Uterus (tissue), 3 donors: ENCODE measurements at regions not wholly inside any gene's neighbourhood (a gene's known extent, or its start where the extent isn't known, plus 50 kb on each side); places are given as distances from the start of the nearest gene placed in this dataset.

Source experiments
- DNase-seq, 2 donors: peaks; one replicate each; pipeline ENCODE4 v3.0.0-alpha.2; 2019 to 2020
- H3K27ac ChIP-seq, 2 donors: fragments of 200-600 bp; sonication (generic); 1 replicate in 1 of 2; 2 replicates in 1 of 2; pipeline ENCODE4 v1.5.1; 2016 to 2018
- H3K27me3 ChIP-seq, 2 donors: fragments of 200-600 bp; sonication (generic); one replicate each; pipeline ENCODE4 v1.5.1; 2018 to 2019; ENCODE audit warnings: control low read depth in 1 of 2
- H3K36me3 ChIP-seq, 2 donors: fragments of 200-600 bp; sonication (generic); one replicate each; pipeline ENCODE4 v1.5.1; 2019; ENCODE audit warnings: control low read depth in 1 of 2
- H3K4me1 ChIP-seq, 2 donors: fragments of 200-600 bp; sonication (generic); one replicate each; pipeline ENCODE4 v1.5.1; 2018 to 2019; ENCODE audit warnings: control low read depth in 1 of 2
- H3K4me3 ChIP-seq, 2 donors: fragments of 200-600 bp; sonication (generic); 1 replicate in 1 of 2; 2 replicates in 1 of 2; pipeline ENCODE4 v1.5.1; 2018 to 2019; ENCODE audit warnings: mild to moderate bottlenecking in 1 of 2
- H3K9me3 ChIP-seq, 2 donors: fragments of 200-600 bp; sonication (generic); one replicate each; pipeline ENCODE4 v1.5.1; 2019; ENCODE audit warnings: control low read depth in 1 of 2
- CTCF ChIP-seq, 4 experiments: fragments of 200-600 bp in 2 of 4; fragments of 450-650 bp in 2 of 4; sonication (generic) in 2 of 4; IDR thresholded peaks; one replicate each; pipeline ENCODE4 v1.5.1; 2016 to 2019; ENCODE audit warnings: antibody characterized with exemption in 4 of 4, mild to moderate bottlenecking in 2 of 4, moderate library complexity in 1 of 4
- POLR2A ChIP-seq, 2 donors: fragments of 450-650 bp; IDR thresholded peaks; one replicate each; pipeline ENCODE4 v1.6.1; 2016; ENCODE audit warnings: antibody characterized with exemption in 2 of 2, mild to moderate bottlenecking in 1 of 2, moderate library complexity in 1 of 2
- intact Hi-C: fragments of 100-400 bp; cut with DNase I; formaldehyde crosslinking; loops from one replicate; pipeline ENCODE4 v1.15.1; 2023; ENCODE audit warnings: low total_unique reads
- donor health status: DM: yes; HTN: yes; CAD: no.

GRCh38 chr21:15487196-15487550, 242.6 kb upstream of the USP25 start:
- H3K9me3 ChIP-seq = no peaks in the 10 kb centered on the region
- H3K27ac ChIP-seq = no peak overlapping the region
- intact Hi-C loops = no loop called here
- no peak for DNase-seq
- no peak for TF ChIP-seq CTCF (IDR thresholded peaks at IDR 0.05)
- TF ChIP-seq POLR2A (IDR thresholded peaks at IDR 0.05) = no peak
- no peak overlapping the region for H3K4me3 ChIP-seq
- H3K36me3 ChIP-seq = no peaks in the 10 kb centered on the region
- no peaks in the 10 kb centered on the region for H3K27me3 ChIP-seq
- no peaks in the 10 kb centered on the region for H3K4me1 ChIP-seq

- TF ChIP-seq CTCF (IDR thresholded peaks at IDR 0.05) (no peak), POLR2A (IDR thresholded peaks at IDR 0.05) (no peak)
- Histone ChIP-seq H3K9me3 (no peaks in the 10 kb centered on the region), H3K27me3 (no peaks in the 10 kb centered on the region), H3K4me3 (no peak overlapping the region), H3K36me3 (no peaks in the 10 kb centered on the region), H3K27ac (no peak overlapping the region), H3K4me1 (no peaks in the 10 kb centered on the region)
- intact Hi-C loops = no loop called here
- no peak for DNase-seq
These were observed 238.7 kb upstream of the USP25 start for GRCh38 chr21:15491100-15491499.

GRCh38 chr21:15493646-15494045, 236.1 kb upstream of the USP25 start:
- TF ChIP-seq CTCF (IDR thresholded peaks at IDR 0.05) = no peak
- TF ChIP-seq POLR2A (IDR thresholded peaks at IDR 0.05) = no peak
- Histone ChIP-seq H3K27ac (no peak overlapping the region), H3K36me3 (no peaks in the 10 kb centered on the region), H3K9me3 (no peaks in the 10 kb centered on the region), H3K4me1 (no peaks in the 10 kb centered on the region), H3K4me3 (no peak overlapping the region), H3K27me3 (no peaks in the 10 kb centered on the region)
- DNase-seq = no peak
- intact Hi-C loops = no loop called here

- no peak overlapping the region for H3K27ac ChIP-seq
- DNase-seq = no peak
- no peaks in the 10 kb centered on the region for H3K4me1 ChIP-seq
- no peaks in the 10 kb centered on the region for H3K9me3 ChIP-seq
- H3K27me3 ChIP-seq = no peaks in the 10 kb centered on the region
- no peak overlapping the region for H3K4me3 ChIP-seq
- intact Hi-C loops = no loop called here
- H3K36me3 ChIP-seq = no peaks in the 10 kb centered on the region
- TF ChIP-seq POLR2A (IDR thresholded peaks at IDR 0.05) = no peak
- no peak for TF ChIP-seq CTCF (IDR thresholded peaks at IDR 0.05)
These were observed 235.3 kb upstream of the USP25 start for GRCh38 chr21:15494481-15494880.

- Histone ChIP-seq H3K36me3 (no peaks in the 10 kb centered on the region), H3K4me1 (no peaks in the 10 kb centered on the region), H3K9me3 (no peaks in the 10 kb centered on the region), H3K27ac (no peak overlapping the region), H3K4me3 (no peak overlapping the region), H3K27me3 (no peaks in the 10 kb centered on the region)
- intact Hi-C loops = no loop called here
- TF ChIP-seq CTCF (IDR thresholded peaks at IDR 0.05) (no peak), POLR2A (IDR thresholded peaks at IDR 0.05) (no peak)
- no peak for DNase-seq
These were observed 233.8 kb upstream of the USP25 start for GRCh38 chr21:15495965-15496364.
